ENCODE measurements at regions not wholly inside any gene's neighbourhood (a gene's known extent, or its start where the extent isn't known, plus 50 kb on each side); places are given as distances from the start of the nearest gene placed in this dataset.

GRCh38 chr2:71829008-71829407 is 318.7 kb downstream of the CYP26B1 start:
- TF ChIP-seq POLR2A (IDR thresholded peaks at IDR 0.05) (no peak), CTCF (IDR thresholded peaks at IDR 0.05) (no peak)
